HG03342 (cell line): ENCODE measurements at regions not wholly inside any gene's neighbourhood (a gene's known extent, or its start where the extent isn't known, plus 50 kb on each side); places are given as distances from the start of the nearest gene placed in this dataset.
"Not testable (repeated sequence)": the region's sequence is repeated elsewhere in the genome, so short reads cannot be mapped to it uniquely, and the experiment has no call there.

ENCODE experiments used
- ATAC-seq: cut with Tn5 transposase; IDR thresholded peaks from one replicate; pipeline ENCODE4 v1.9.1; 2021; ENCODE audit warnings: mild to moderate bottlenecking, moderate library complexity; ENCODE audit not compliant: unreplicated experiment

- ATAC-seq, result no peak
Measured at GRCh38 chr16:66121466-66121865, 245.0 kb upstream of the CDH5 start.

DNA sequence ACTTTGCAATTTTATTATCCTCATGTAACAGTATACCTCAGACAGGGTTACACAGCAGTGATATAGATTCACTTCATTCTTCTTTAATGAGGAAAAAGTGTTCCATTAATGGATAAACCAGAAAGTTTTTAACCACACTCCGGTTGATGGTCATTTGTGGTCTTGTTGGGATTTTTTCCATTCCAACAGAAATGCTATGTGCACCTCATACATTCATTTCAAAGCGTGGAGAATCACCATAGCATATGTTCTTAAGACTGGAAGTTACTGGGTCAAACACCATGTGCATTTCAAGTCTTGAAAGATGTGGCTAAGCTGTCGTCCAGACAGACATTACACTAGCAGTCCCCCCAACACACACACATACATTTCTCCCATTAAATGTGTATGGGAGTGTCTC, 245.8 kb upstream of the CDH5 start:
- no peak for ATAC-seq

DNA sequence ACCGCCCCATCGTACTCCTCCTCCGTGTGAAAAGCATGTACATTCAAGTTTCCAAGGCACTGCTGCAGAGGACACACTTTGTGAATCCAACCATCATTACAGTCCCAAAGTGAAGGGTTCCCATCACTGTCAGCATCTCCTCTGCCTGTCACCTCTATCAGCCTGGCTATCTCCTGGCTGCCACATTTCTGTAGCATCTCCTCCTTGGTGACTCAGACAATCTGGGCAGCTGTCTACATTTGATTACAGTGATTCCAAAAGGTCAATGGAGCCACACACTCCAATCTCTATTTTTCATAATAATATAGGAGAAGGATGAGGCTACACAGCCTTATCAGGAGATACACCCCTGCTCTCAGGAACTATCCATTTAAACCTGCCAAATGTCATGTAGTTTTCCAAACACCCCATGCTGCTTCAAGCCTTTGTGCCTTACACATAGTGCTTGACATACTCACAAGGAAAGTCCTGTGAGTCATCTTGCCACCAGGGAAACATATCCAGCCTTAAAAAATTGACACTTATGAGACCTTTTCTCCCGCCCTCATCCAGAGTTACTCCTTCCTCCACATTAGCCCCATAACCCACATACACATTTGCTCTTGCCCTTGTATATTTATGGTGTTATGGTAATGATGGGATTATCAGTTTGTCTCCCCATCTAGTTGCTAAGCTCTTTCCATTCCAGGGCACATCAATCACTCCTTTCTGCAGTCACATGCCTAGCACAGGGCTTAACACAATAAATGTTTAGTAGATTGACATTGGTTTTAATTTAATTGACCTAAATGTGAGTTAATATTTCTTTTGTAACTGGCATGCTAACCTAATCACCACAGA, 250.1 kb upstream of the CDH5 start:
- no peak for ATAC-seq

DNA sequence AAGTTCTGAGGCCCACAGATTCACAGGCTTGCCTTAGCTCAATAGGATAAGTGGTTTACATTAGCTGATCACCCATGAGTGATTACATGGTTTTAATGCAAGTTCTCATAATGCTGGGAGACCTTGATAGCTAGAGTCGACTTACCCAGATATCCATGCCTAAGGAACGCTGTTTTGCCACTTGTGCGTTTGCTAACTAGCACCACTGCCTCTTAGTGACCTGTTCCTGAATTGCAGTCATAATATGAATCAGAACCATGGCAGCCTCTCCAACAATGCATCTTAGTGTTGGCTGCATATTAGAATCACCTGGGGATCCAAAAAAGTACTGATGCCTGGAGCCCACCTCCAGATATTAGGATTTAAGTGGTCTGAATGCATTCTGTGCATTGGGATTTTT, 251.1 kb upstream of the CDH5 start:
- no peak for ATAC-seq

DNA sequence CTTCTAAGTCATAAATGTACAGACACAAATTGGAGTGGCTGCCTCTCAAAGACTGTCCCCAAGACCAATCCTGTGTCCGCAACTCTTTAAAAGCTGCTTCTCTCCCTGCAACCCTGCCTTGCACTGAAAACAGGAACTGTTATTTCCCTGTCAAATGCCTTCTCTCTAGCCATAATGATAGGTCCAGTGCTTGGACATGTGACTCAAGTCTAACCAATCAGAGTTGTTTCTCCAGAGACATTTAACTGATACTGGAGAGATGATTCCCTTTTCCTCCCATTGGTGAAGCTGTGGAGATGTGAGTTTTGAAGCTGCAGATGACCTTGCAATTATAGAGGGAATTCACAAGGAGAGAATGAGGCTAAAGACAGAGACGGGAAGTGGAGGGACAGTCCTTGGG, 253.3 kb upstream of the CDH5 start:
- no peak for ATAC-seq

DNA sequence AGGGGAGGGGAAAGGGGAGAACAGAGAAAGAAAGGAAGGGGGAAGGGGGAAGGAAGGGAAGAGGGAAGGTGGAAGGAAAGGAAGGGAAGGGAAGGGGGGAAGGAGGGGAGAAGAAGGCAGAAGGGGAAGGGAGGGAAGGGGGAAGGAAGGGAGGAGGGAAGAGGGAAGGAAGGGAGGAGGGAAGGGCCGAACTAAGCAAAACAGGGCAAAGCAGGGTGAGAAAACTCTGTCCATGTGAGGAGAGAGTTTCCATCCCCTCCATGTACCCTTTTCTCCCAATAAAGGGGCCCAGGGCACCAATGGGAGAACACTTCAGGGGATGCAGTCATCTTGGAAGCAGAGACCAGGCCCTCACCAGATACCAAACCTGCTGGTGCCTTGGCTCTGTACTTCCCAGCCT, 256.8 kb upstream of the CDH5 start:
- ATAC-seq, result no peak

DNA sequence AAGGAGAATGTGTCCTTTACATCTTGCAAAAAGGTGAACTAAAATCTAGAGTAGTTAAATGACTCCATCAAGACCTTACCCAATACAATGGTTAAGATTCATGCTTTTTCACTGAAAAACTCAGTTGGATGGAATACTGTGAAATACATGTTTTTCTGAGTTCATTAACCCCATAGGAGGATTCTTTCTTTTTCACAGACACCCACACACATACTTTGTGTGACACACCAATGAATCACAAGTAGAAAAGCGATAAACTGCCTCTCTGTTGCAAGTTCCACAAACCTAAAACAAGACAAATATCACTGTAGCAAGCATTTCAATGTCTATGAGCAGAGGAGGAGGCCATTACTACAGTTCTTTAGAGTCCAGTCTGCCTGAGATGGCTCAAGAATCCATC, 258.8 kb upstream of the CDH5 start:
- ATAC-seq, result no peak

DNA sequence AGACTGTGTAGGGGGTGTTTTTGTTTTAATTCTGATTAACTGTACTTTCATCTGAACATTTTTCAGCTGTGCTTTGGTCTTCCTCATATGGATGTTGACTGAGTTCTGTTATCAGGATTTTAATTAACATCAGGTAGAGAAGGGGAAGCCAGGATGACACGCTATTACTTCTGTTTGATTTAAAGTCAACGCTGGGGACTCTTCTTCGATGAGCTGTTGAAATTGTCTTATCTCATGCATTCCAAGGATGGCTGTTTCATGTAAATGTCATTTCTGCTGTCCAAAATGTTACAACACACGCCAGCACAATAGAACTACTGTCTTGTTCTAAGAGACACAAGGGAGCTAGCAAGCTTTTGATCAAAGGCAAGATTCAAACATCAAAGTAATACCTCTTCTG, 263.3 kb upstream of the CDH5 start:
- no peak for ATAC-seq

DNA sequence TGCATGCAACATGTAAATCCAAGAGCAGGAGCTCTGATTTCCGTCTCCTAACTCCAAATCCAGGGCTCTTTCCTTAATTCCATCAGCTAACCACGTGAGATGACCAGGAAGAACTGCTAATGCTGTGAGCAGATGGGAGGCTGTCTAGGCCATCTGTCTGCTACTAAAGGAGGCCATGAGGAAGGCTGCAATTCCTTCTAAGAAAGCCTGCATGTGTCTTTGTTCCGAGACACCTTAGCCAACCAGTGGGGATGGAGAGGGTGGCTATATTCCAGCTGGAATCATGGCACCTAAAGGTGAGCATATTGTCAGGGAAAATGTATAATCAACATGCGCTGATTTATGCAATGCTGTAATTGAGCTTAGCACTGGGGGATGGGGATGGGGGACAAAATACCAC, 267.2 kb upstream of the CDH5 start:
- ATAC-seq, result no peak

DNA sequence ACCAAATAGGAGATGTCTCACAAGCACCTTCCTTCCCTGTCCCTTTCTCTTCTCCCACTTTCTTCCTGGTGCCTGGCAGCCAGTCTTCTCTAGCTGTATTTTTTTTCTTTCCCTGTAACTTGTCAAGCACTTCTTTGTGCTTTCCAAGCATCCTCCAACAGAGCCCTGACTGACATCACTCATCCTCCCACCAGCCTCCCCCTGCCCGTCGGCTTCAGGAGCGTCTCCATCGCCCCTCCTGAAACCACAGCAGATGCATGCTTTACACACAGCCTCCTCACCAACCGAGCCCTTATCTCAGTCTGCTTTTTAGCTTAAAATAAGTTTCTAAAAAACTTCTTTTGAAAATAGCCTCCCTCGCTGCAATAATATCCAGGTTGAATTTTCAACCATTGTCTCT, 268.7 kb upstream of the CDH5 start:
- no peak for ATAC-seq

DNA sequence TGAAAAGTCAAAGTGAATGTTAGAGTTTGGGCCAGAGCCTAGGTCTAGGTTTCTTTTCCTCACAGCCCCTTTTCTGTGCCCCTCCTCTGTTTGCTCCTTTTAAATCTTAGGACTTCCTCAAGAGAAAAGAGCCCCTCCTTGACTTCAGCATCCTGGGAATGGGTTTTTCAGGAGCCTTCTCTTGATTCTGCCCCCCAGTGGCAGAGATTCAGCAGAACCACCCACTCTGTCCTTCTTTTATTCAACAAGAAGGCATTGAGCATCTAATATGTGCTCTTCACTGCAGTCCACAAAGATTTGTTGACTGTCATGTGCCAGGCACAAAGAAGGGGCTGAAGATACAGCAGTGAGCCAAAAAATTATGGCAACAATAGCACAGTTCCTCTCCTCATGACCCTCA, 270.8 kb upstream of the CDH5 start:
- ATAC-seq, result no peak

DNA sequence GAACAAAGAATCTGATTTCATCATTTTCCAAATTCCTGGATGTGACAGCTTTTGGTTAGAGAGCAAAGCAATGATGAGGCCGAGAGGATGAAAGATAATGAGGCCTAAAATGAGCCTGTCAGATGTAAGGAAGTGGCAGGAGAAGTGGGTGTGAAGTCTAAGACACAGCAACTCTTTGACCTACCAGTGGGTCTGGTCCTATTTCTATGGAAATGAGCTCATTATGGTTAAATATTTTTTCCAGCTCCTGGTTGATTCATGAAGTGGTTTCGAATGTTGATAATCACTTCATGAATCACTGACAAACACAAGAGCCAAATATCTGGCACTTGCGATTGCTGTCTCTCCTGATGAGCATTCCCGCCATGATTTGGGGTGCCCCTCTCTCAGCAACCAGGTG, 273.3 kb upstream of the CDH5 start:
- ATAC-seq, result no peak

DNA sequence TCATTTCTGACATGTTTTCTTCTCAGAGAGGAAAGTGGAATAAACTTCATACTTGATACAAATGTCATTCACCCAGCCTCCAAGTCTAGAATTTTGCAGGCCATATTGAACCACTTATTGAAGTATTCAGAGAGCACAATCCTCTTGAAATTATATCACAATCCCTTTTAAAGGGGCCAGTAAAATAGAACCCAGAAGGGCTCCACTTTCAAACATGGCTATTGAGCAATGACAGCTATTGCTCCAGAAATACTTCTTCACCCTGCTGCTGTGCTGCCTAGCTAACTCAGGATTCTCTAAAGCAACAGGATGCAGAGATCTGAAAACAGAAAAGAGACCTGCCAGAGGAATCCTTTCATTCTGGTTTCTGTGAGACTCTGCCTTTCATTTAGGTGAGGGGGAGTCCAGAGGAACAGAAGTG, 275.0 kb upstream of the CDH5 start:
- ATAC-seq, result no peak

- ATAC-seq, result no peak
Measured at GRCh38 chr16:66088681-66089080, 277.8 kb upstream of the CDH5 start.

GRCh38 chr16:66087308-66087707, 279.2 kb upstream of the CDH5 start:
- ATAC-seq, result no peak

- no peak for ATAC-seq
Measured at GRCh38 chr16:66085651-66086050, 280.8 kb upstream of the CDH5 start.

DNA sequence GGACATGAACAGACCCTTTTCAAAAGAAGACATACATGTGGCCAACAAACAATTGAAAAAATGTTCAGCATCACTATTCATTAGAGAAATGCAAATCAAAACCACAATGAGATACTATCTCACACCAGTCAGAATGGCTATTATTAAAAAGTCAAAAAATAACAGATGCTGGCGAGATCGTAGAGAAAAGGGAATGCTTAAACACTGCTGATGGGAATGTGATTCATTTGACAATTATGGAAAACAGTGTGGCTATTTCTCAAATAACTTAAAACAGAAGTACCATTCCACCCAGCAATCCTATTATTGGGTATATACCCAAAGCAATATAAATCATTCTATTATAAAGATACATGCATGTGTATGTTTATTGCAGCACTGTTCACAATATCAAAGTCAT, 281.8 kb upstream of the CDH5 start:
- not testable (repeated sequence) for ATAC-seq

DNA sequence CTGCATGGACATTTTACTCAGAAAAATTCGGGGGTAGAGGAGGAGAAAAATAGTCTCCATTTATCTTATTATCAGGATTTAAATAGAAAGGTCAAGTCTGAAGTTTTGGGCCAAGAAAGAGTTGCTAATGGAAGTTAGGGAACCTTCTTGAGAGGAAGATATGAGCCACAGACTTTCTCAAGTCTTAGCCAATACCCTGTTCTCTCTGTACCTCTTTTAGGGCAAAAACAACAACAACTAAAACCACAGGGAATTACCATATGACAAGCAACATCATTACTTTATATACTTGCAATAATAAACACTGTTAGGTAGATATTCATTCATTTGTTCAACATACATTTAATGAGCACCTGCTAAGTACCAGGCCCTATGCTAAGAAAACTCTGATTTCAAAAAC, 282.2 kb upstream of the CDH5 start:
- no peak for ATAC-seq

GRCh38 chr16:66083171-66083570, 283.3 kb upstream of the CDH5 start:
- ATAC-seq, result no peak

- ATAC-seq, result no peak
Measured at GRCh38 chr16:66082424-66082823, 284.1 kb upstream of the CDH5 start.

- ATAC-seq, result no peak
Measured at GRCh38 chr16:66081775-66082366, 284.6 kb upstream of the CDH5 start.

DNA sequence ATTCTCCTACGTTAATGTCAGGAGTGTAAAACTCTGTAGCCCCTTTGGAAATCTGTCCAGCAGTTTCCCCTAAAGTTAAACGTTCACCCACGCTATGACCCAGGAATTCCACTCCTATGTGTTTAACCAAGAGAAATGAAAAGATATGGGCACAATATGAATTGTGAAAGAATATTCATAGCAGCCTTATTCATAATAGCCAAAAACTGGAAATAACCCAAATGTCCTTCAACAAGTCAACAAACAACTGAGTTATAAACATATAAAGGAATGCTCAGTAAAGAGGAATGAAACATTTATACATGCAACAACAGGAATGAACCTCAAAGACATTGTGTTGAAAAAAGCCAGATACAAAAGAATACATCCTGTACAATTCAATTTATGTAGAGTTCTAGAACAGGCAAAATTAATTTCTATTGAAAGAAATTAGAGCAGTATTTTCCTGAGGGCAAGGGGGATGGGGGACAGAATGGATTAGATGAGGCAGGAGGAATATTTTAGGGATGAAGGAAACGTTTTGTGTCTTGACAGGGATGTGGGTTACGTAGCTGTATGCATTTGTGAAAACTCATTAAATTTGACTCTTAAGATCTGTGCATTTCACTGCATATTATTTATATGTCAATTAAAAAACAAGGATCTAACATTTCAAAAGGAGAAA, 286.7 kb upstream of the CDH5 start:
- no peak for ATAC-seq
